HCEC 1CT (cell line): ENCODE measurements at regions not wholly inside any gene's neighbourhood (a gene's known extent, or its start where the extent isn't known, plus 50 kb on each side); places are given as distances from the start of the nearest gene placed in this dataset.
"Not testable (repeated sequence)": the region's sequence is repeated elsewhere in the genome, so short reads cannot be mapped to it uniquely, and the experiment has no call there.

ENCODE experiments used
- DNase-seq: peaks from one replicate; pipeline ENCODE4 v3.0.0-alpha.2; 2017

DNA sequence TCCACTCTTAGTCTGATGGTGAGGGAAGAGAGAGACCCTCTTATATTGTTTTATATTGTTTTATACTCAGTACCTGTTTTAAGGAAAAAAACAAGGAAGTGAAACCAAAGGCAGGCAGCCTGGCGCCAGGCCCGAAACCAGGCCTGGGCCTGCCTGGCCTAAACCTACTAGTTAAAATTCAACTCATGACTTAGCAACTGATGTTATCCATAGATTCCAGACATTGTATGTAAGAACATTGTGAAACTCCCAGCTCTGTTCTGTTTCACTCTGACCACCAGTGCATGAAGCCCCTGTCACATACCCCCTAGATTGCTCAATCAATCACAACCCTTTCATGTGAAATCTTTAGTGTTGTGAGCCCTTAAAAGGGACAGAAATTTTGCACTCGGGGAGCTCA is 1226.7 kb downstream of the ROBO2 start:
- not testable (repeated sequence) for DNase-seq

DNA sequence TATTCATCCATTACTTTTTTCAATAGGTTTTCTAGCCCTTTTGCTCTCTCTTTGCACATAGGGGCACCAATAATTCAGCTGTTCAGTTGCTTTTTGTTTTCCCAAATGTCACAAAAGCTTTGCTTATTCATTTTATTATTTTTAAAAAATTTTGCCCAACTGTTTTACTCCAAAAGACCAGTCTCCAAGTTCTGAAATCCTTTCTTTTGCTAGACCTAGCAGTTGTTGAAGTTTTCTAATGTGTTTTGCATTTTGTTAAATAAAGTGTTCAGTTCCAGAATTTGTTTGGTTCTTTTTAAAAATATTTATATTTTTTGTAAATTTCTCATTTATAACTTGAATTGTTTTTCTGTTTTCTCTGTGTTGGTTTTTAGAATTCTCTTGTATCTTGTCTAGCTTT is 1227.3 kb downstream of the ROBO2 start:
- no peak for DNase-seq

DNA sequence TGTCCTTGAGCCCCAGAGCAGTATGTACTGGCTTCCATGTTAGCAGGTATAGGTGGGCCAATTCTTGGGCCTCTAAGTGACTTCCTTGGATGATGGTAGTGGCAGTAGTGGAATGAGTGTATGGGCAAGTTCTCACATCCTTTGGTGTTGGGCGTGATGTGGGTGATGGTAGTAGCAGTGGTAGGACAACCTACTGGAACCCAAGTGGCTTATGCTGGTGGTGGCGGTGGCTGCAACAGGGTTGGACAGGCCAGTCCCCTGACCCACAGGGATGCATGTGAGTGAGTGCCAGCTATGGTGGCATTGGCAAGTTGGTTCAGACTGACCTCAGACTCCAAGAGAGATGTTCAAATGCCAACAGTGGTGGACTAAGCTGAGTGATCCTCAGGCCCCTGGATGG is 1228.2 kb downstream of the ROBO2 start:
- no peak for DNase-seq

DNA sequence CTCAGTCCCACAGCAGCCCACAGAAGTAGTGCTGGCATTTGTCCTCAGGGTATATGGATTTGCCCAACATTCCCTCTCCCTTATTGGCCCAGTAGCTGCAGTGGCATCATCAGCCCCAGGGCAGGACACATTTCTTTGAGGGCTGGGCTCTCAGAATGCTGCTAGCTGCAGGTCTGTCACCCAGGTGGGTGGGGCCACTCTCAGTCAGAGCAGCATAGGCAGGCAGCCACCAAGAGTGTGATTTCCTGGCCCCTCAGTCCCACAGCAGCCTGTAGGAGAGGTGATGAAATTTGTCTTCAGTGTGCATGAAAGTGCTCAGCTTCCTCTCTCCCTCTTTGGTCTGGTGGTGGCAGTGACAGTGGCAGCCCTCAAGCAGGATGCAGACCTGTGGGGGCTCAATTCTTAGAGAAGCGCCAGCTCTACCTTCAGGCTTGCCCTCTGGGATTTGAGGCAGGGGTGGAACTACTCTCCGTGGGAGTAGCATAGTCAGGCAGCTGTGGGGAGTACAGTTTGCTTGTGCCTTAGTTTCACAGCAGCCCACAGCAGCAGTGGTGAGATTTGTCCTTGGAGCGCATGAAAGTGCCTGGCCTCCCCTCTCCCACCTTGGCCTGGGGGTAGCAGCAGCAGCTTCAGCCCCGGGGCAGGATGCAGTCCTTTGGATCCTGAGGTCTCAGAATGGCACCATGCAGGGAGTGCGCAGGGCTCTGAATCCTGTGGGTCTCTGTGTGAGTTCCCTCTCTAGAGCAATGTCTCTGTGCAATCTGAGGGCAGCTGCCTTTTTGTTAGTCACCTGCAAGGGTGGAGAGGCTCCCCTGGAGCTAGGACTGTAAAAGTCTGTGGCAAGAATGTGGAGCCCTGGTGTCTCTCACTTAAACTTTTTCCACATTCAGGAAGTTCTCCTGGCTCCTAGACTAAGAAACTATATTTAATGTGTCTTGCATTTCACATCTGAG is 1229.1 kb downstream of the ROBO2 start:
- no peak for DNase-seq

DNA sequence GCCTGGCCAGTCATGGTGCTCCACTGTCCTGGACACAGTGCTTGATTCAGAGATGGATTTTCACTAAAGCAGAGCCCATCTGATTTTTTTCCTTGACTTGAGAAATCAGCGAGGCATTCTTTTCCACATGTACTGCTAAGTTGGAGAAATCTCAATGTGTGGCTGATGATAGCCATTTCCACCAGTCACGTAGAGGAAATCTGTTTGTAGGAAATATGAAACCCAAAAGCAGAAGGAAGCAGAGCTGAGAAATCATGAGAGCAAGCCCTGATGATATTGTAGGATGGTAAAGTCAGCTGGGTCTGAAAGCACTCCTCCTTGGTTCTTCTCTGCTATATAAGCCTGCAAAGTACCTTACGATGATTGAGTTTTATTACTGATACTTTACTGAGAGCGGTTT is 1233.4 kb downstream of the ROBO2 start:
- DNase-seq = no peak

DNA sequence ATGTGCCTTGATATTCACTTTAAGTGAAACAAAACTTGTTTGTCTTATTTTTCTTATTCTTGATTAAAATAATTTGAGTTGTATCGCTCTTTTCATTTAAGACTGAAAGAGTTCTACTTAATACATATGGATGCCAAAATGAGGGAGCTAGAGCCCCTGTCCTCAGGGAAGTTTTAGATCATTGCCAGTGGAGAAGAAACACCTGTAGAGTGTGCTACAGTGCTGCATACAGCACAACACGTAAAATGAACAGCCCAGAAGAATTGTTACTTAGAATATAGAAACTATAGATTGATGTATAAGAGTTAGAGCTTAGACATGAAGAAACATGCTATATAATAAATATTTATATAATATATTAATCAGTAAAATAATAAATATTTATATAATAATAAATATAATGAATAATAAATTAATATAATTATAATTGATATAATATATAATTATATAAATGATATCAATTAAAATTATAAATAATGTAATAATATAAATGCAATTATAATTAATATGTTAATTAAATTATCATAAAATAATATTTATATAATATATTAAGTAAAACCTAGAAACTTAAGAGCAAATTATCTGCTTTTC is 1234.7 kb downstream of the ROBO2 start:
- DNase-seq = no peak

DNA sequence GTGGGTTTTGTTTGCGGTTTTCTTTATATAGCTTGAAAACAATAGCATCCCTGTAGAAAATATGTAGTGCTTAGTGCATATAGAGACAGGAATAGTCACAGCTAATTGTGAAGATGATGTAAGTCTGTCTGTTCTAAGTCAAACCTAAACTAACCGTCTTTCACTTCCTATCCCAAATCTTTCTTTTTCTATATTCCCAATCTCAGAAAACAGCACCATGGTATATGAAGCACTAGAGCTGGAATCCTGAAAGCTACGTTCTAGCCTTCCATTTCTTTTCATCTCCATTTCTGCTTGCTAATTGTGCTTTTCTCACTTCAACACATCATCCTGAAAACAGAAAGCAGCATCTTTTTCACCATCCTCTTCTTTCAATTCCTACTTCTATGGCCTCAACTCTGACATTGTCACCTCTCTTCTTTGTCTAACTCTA is 1235.5 kb downstream of the ROBO2 start:
- DNase-seq = no peak

DNA sequence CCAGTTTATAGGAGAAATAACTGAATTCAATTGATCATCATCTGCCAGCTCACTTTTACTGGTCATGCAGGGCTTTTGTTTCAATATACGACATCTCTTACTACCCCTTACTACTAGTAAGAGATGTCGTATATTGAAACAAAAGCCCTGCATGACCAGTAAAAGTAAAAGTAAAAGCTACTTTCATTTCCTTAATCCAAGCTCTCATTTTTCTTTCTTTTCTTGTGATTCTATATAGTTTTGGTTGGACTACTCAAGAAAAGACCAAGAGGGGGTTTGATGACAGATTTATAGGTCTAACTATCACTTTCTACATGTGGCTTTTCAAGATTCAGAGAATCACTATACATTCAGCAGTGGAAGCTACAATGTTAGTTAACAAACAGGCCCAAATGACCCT is 1237.3 kb downstream of the ROBO2 start:
- DNase-seq = no peak

DNA sequence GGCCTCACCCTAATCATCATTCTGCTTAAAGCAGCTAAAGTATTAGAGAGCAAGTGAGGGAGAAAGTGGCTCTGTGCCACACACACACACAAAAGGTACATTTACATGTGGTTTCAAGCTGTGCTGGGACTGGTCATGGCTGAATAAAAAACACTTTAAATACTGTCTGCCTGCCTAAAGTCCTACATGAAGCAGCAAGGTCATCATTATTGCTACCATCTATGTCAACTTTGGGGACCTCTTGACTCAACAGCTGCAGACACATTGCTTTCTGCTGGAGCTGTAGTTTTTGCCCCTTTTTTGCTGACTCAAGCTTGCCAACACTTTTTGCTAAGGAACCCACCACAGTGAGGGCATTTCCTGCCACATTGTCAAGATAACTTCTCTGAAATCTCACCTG is 1237.9 kb downstream of the ROBO2 start:
- no peak for DNase-seq

DNA sequence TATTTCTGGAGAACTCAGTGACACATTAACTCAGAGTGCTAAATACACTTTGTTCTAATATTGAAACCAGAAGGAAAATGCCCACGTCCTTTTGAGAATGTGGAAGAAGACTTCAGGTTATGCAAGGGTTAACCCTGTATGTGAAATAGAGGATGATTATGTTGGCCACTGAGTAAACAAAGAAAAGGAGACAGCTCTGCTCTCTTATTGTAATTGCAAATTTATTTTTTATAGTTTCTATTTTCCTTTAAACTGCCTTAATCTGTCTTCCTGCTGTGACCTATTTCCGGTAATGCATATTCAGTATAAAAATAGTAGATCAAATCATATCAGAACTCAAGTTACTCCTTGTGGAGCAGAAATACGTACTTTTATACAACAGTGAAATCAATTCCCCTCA is 1239.2 kb downstream of the ROBO2 start:
- DNase-seq = no peak

DNA sequence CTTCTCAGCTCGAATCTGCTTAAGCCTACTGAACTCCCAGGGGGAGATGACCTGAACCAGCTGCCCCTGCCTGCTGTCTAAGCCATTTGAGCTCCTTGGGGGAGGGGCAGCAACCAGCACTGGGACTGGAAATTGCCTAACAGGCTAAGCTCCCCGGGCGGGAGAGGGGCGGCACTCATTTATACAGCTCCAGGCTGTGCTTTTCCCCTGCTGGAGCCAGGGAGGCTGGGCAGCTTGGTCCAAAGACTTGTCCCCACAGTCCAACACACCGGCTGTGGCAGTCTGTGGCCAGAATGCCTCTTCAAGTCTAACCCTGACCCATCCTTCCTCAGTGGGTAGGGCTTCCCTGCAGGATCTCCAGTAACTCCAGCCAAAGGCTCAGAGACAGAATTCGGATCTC is 1241.5 kb downstream of the ROBO2 start:
- no peak for DNase-seq

DNA sequence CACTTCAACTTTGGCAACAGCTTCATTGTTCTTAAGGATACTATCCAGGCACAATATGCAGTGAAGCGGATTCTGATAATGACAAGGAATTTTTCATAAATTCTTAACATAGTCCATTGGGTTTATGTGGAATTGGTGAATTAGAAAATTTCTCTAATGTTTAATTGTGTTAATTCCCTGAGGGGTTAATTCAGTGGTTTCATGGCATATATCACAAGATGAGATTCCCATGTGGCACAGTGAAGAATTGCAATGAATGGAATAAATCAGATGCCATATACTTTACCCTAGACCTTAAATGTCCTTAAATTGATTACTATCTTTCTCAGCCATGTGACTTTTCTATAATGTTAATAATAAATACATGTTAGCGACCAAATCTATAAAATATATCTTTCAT is 1244.1 kb downstream of the ROBO2 start:
- no peak for DNase-seq

DNA sequence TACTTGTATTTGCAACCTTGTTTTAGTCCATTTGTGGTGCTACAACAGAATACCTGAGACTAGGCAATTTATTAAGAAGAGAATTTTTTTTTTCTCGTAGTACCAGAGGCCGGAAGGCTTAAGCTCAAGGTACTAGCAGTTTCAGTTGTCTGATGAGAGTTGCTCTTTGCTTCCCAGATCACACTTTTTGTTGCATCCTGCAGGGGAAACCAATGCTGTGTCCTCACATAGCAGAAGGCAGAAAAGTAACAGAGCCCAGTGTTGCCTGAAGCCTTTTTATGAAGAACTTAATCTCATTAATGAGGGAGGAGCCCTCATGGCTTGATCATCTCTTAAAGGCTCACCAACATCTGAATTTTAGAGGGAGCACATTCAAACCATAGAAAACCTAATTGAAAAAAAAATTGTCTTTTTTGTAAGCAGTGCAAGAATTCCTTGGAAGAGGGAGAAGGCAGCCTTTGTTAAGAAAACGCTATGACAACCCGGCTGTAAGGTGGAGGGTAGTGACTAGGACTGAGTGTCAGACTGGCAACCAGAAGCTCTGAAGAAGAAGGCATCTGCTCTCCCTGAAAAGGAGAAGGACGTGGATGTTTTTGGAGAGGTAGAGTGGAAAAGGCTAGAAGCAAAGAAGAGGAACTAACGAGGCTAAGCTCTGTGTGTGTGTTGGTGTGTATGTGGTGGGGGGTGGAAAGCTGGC is 1245.3 kb downstream of the ROBO2 start:
- no peak for DNase-seq

DNA sequence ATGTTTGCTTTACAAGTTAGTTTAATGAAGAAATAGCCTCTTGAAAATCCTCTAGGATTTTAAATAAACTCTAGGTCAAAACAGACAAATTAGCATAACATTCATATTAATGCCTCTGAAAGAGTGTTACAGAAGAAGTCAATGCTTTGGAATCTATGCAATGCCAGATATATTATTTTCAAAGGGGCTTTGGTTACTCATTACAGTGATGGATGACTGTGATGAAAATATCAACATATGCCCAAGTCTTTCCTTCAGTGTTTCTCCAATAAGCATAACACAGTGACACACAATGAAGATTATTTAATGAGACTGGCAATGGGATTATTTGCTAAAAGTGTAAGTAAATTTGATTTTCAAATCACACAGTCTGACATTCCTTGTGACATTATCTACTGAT is 1247.2 kb downstream of the ROBO2 start:
- DNase-seq = no peak

DNA sequence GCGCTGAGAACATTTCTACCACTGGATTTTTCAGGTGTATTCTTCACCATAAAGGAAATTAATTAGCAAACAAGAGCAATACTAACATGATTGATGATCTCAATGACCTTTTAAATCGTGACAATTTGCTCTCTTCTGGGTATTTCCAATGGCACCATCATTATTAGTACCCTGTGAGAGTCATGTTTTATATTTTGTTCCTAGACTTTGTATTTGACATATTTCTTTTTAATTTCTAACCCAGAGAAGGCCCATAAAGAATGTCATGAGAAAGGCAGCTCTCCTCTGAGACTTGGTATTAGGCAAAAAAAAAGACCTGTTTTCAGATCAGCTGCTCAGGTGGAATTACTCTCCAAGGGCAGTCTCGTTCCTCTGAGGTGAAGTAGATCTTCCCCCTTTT is 1253.4 kb downstream of the ROBO2 start:
- DNase-seq = no peak

DNA sequence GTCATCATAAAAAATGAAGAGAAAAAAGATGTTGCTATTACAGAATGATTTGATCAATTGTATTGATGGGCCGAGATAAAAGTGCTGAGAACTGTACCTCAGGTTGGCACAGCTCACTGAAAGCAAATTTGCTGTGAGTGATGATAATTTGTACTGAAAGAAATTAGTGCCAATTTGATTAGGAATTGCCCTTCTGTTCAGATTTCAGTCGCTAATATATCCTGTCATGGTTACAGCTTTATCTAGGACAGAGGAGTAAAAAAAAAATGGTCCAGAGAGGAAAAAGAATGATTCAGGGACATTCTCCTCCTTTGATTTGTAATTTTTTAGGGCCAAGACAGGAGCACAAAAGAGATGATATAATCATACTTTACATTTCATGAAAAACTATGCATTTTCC is 1264.2 kb downstream of the ROBO2 start:
- DNase-seq = no peak

DNA sequence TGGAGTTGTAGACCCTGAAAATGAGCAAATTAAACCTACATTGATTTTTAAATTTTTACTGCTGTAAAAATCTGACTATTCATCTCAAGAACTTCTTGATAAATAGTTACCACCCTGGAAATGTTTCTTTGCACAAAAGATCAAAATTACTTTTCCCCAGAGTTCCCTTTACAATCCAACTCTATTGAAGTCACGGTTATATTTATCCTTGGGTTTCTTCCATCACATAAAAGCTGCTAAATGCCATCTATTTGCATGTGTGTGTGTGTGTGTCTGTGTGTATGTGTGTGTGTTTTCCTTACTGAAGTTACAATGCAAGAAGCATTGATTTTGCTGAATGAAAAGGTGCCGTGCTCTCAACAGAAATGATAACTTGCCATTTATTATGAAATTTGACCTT is 1273.0 kb downstream of the ROBO2 start:
- no peak for DNase-seq

DNA sequence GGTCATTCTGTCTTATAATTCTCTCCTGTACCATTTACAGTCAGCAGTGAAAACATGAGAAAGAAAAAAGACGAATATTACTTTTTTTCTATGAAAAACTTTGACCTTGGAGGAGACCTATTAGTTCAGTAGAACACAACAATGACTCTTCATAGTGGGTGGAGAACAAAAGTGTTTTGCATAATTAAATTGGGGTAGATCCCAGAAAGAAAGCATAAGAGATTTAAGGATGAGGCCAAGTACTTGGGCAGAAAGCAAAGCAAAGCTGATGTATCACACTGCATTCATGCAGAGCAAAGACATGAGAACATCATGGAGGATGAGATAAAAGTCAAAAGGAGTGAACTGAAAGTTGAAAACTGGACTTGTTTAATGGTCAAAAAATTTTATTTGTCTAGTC is 1273.4 kb downstream of the ROBO2 start:
- DNase-seq = no peak

DNA sequence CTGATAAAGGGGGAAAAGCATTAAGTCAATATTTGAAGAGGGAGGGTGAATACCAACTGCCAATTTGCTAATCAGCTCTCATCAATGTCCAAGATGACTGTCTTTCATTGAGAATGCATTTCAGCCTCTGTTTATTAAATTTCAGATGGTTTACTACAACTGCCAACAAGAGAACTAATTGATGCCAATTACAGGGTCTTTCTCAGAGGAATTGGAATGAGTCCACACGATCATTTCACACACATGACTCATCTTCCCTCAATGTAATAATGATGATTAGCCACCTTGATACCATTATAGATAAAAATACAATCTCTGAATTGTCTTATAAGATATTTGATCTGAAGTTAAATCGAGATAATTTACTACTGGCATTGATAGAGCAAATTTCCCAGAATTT is 1274.4 kb downstream of the ROBO2 start:
- DNase-seq = no peak

DNA sequence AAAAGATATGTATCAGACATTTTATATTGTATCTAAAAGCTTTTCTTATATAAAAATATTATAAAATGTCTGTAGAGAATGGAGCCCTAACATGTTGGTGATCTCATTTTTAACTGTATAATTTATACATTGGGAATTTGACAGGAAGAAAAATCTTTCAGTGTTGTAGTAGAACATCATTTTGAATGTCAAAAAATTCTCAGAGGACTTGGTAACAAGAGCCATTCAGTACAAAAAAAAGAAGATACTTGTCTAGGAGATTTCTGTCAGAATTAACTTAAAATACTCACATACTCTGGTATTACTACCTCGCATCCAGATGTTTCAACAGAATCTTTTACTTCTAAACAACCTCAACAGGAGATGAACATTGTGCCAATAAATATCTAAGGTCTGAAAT is 1277.9 kb downstream of the ROBO2 start:
- DNase-seq = no peak

DNA sequence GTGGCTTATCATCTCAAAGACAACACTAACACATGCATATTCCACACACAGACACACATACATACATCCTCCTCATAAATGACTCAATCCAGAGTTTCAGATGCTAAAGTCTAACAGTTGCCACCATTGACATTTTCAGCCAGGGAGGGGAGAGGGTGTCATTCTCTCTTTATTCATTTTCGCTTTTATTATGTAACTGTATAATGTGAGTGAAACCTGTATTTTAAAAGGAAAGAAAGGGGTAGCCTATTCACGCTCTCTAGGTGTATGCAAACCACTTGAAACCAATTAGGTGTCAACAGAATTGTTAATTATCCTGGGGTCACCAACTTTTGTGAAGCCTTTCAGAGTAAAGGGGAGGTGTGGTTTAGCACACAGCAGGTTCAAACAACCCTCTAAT is 1282.9 kb downstream of the ROBO2 start:
- DNase-seq = no peak

DNA sequence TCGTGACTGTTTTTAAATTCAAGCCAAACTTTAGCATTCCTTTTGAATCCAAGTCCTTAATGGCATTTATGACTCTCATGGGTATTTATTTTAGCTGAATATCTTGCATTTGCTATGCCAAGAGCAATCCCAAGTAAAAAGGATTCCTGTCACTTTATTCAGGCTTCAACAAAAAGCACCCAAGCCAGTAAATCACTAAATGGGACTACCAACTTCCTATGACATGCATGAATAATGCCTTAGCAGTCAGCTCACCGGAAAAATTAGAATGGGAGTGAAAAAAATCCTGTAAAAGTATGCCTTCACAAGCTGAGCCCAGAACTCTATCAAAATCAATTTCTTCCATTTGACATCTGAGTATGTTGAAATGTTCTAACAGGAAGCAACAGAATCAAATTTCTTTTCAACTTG is 1297.9 kb downstream of the ROBO2 start:
- no peak for DNase-seq

DNA sequence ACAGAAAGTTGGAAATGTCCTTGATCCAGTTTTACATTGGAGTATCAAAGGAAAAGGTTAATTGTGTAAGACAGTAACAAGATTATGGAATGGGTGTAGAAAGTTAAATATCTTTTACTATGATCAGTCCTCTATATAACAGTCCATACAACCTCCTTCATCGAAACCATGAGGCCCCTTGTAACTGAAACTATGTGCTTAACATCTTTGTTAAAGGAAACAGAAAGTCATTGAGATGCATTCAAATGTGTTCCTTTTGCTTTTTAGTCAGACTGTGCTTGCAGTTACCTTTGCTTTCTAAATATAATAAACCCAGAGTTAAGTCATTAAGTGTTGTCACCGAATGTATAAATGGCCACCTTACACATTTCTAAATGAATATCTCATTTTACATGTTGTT is 1298.5 kb downstream of the ROBO2 start:
- DNase-seq = no peak

DNA sequence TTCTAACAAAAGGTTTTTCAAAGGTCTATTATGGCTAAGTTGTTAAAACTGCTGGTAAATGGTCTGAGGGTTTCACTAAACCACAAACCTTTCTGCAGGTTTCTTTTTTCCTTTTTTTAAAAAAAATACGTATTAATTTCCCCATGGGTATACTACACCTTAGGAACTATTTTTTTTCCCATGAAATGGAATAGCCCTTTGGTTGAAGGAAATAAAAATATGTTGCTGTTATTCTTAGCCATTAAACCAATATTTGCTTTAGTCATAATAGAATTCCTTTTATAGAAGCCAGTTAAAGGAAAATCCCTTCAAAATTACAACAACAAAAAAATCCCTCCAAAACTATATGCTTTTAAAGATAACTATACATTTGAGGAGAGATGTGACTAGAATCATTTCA is 1303.3 kb downstream of the ROBO2 start:
- no peak for DNase-seq
